Ammon's horn (tissue), 1 donor: ENCODE measurements at regions not wholly inside any gene's neighbourhood (a gene's known extent, or its start where the extent isn't known, plus 50 kb on each side); places are given as distances from the start of the nearest gene placed in this dataset.
A peak's percentile ranks its signal among the peaks of the same experiment; 100 is the strongest.
"Not testable (repeated sequence)": the region's sequence is repeated elsewhere in the genome, so short reads cannot be mapped to it uniquely, and the experiment has no call there.

ENCODE experiments used
- DNase-seq: peaks from one replicate; pipeline ENCODE4 v3.0.0-alpha.2; 2016; ENCODE audit warnings: low spot score

- no peak for DNase-seq
These were observed 158.3 kb downstream of the PDCD6IP start for GRCh38 chr3:33956776-33957175.

GRCh38 chr3:33957176-33957575, 158.7 kb downstream of the PDCD6IP start:
- no peak for DNase-seq

- no peak for DNase-seq
These were observed 160.2 kb downstream of the PDCD6IP start for GRCh38 chr3:33958661-33959060.

GRCh38 chr3:33962396-33962795, 164.0 kb downstream of the PDCD6IP start:
- DNase-seq: no peak

- DNase-seq: not testable (repeated sequence)
These were observed 171.8 kb downstream of the PDCD6IP start for GRCh38 chr3:33970180-33970579.

- DNase-seq: no peak
These were observed 172.6 kb downstream of the PDCD6IP start for GRCh38 chr3:33971055-33971454.

- DNase-seq: no peak
These were observed 177.0 kb downstream of the PDCD6IP start for GRCh38 chr3:33975463-33975862.

- no peak for DNase-seq
These were observed 178.8 kb downstream of the PDCD6IP start for GRCh38 chr3:33977227-33977626.

- peak; percentile 13 for DNase-seq
These were observed 181.8 kb downstream of the PDCD6IP start for GRCh38 chr3:33980252-33980651.

GRCh38 chr3:33982269-33982798, 183.9 kb downstream of the PDCD6IP start:
- no peak for DNase-seq

- not testable (repeated sequence) for DNase-seq
These were observed 184.5 kb downstream of the PDCD6IP start for GRCh38 chr3:33982949-33983348.

- no peak for DNase-seq
These were observed 190.8 kb downstream of the PDCD6IP start for GRCh38 chr3:33989229-33989628.

GRCh38 chr3:33991673-33992072, 193.2 kb downstream of the PDCD6IP start:
- DNase-seq: no peak

GRCh38 chr3:33993631-33994030, 195.2 kb downstream of the PDCD6IP start:
- DNase-seq: no peak

- DNase-seq: no peak
These were observed 196.1 kb downstream of the PDCD6IP start for GRCh38 chr3:33994568-33994967.

GRCh38 chr3:34000301-34000700, 201.9 kb downstream of the PDCD6IP start:
- no peak for DNase-seq

GRCh38 chr3:34001022-34001421, 202.6 kb downstream of the PDCD6IP start:
- no peak for DNase-seq

GRCh38 chr3:34001990-34002389, 203.6 kb downstream of the PDCD6IP start:
- no peak for DNase-seq

- DNase-seq: no peak
These were observed 204.2 kb downstream of the PDCD6IP start for GRCh38 chr3:34002569-34003100.

- DNase-seq: no peak
These were observed 207.5 kb downstream of the PDCD6IP start for GRCh38 chr3:34005886-34006285.

- DNase-seq: no peak
These were observed 209.8 kb downstream of the PDCD6IP start for GRCh38 chr3:34008191-34008590.

GRCh38 chr3:34008836-34009809, 210.7 kb downstream of the PDCD6IP start:
- DNase-seq: no peak
